HepG2 (cell line): ENCODE measurements at regions not wholly inside any gene's neighbourhood (a gene's known extent, or its start where the extent isn't known, plus 50 kb on each side); places are given as distances from the start of the nearest gene placed in this dataset.

Experiments used
- ATAC-seq: fragments of 200-7000 bp; cut with Tn5 transposase; 3 replicates; pipeline ENCODE4 v1.9.1; 2020; ENCODE audit warnings: mild to moderate bottlenecking, moderate library complexity
- BruUV-seq: library from RNA; stranded (reverse); fragments of 400-500 nt; replicated peaks from 2 replicates; lab custom pipeline; 2021; lab: Mats Ljungman, UMichigan
- CTCF ChIA-PET: fragments of 300-600 bp; formaldehyde crosslinking; extraction: SDS; loops from one replicate; lab custom pipeline; 2021; ENCODE audit warnings: low total read pairs, inconsistent platforms, low intra/inter-chr PET ratio; lab: Yijun Ruan, JAX
- POLR2A ChIA-PET: fragments of 350-600 bp; sonication (Branson Sonifier 250); formaldehyde crosslinking; loops from one replicate; lab custom pipeline; 2020; ENCODE audit warnings: antibody characterized with exemption, inconsistent platforms; lab: Yijun Ruan, JAX
- DNase-seq: peaks from one replicate; pipeline ENCODE4 v3.0.0-alpha.2; 2015; ENCODE audit warnings: low spot score
- FAIRE-seq: peaks from 3 replicates; lab custom pipeline; 2011; peaks lifted over from hg19 to GRCh38; lab: Jason Lieb, UNC
- H2AFZ ChIP-seq: one replicate; pipeline ENCODE4 v1.6.1; 2011; ENCODE audit warnings: low read length, inconsistent platforms
- H3K27ac ChIP-seq: fragments of 300-600 bp; 3 replicates; pipeline ENCODE4 v1.8.0; 2011; ENCODE audit warnings: mixed run types, mild to moderate bottlenecking, mixed read lengths, low read length, inconsistent platforms; ENCODE audit not compliant: insufficient read depth; ENCODE audit errors: extremely low read length
- H3K27me3 ChIP-seq, 2 experiments: fragments of 200-600 bp in 1 of 2; 2 replicates in 1 of 2; 3 replicates in 1 of 2; pipeline versions ENCODE4 v1.6.0 to v1.8.0; 2011; ENCODE audit warnings: low read length in 2 of 2, mild to moderate bottlenecking in 2 of 2, moderate library complexity in 2 of 2, inconsistent platforms in 1 of 2; ENCODE audit not compliant: insufficient read depth in 2 of 2, control insufficient read depth in 1 of 2
- H3K36me3 ChIP-seq, 2 experiments: fragments of 200-600 bp in 1 of 2; replicated peaks in 1 of 2; 2 replicates in 1 of 2; 3 replicates in 1 of 2; pipeline versions ENCODE4 v1.5.1 to v1.8.0; 2011; ENCODE audit warnings: low read length in 2 of 2, inconsistent platforms in 1 of 2; ENCODE audit not compliant: insufficient read depth in 2 of 2, control insufficient read depth in 1 of 2
- H3K4me1 ChIP-seq: 2 replicates; pipeline ENCODE4 v1.5.1; 2012; ENCODE audit warnings: low read length, inconsistent platforms; ENCODE audit not compliant: insufficient read depth
- H3K4me2 ChIP-seq: 2 replicates; pipeline ENCODE4 v1.6.0; 2011; ENCODE audit warnings: low read depth, low read length, inconsistent platforms
- H3K4me3 ChIP-seq, 3 experiments: fragments of 200-600 bp in 1 of 3; sonication (generic), shearing (Covaris generic) in 1 of 3; replicated peaks in 1 of 3; 2 replicates each; pipeline ENCODE4 v1.5.1; 2011 to 2016; ENCODE audit warnings: low read length in 3 of 3, inconsistent platforms in 2 of 3, low read depth in 2 of 3, mild to moderate bottlenecking in 2 of 3, control low read depth in 1 of 3, mixed read lengths in 1 of 3; ENCODE audit not compliant: insufficient read depth in 1 of 3
- H3K79me2 ChIP-seq: one replicate; pipeline ENCODE4 v1.6.1; 2011; ENCODE audit warnings: low read length, inconsistent platforms; ENCODE audit not compliant: insufficient read depth
- H3K9ac ChIP-seq: 2 replicates; pipeline ENCODE4 v1.6.0; 2011; ENCODE audit warnings: mild to moderate bottlenecking, low read depth, low read length, inconsistent platforms; ENCODE audit not compliant: insufficient read depth
- H3K9me3 ChIP-seq: 2 replicates; pipeline ENCODE4 v1.5.1; 2012; ENCODE audit warnings: mild to moderate bottlenecking, low read length
- H4K20me1 ChIP-seq: 2 replicates; pipeline ENCODE4 v1.6.0; 2011; ENCODE audit warnings: inconsistent platforms, mild to moderate bottlenecking, low read length, moderate library complexity; ENCODE audit not compliant: insufficient read depth
- HINFP ChIP-seq: sonication (generic); formaldehyde crosslinking; IDR thresholded peaks from 2 replicates; pipeline ENCODE4 v1.4.0; 2020; ENCODE audit warnings: low read depth, mild to moderate bottlenecking, missing genetic modification reagents
- NR3C1 ChIP-seq: sonication (generic); formaldehyde crosslinking; IDR thresholded peaks from 2 replicates; pipeline ENCODE4 v1.4.0; 2020; ENCODE audit warnings: missing genetic modification reagents
- RELA ChIP-seq: sonication (generic); formaldehyde crosslinking; IDR thresholded peaks from 2 replicates; pipeline ENCODE4 v1.4.0; 2020; ENCODE audit warnings: missing genetic modification reagents
- SSRP1 ChIP-seq: IDR thresholded peaks from 2 replicates; pipeline ENCODE4 v1.6.1; 2016; ENCODE audit warnings: control low read depth
- TCF7L2 ChIP-seq: IDR thresholded peaks from 2 replicates; pipeline ENCODE4 v1.6.1; 2011; ENCODE audit warnings: mild to moderate bottlenecking, low read depth, low read length, moderate library complexity
- YEATS4 ChIP-seq: sonication (generic); formaldehyde crosslinking; IDR thresholded peaks from 2 replicates; pipeline ENCODE4 v1.4.0; 2020; ENCODE audit warnings: missing genetic modification reagents, borderline replicate concordance
- ZBTB26 ChIP-seq: IDR thresholded peaks from 2 replicates; pipeline ENCODE4 v1.6.1; 2016; ENCODE audit warnings: missing compliant biosample characterization, missing genetic modification reagents, borderline replicate concordance
- ZFP36 ChIP-seq: fragments of 150-350 bp; IDR thresholded peaks from 2 replicates; pipeline ENCODE4 v1.6.1; 2018; ENCODE audit warnings: borderline replicate concordance, low read length, low read depth; ENCODE audit not compliant: partially characterized antibody
- ZNF337 ChIP-seq: sonication (generic); formaldehyde crosslinking; IDR thresholded peaks from 2 replicates; pipeline ENCODE4 v1.5.1; 2020; ENCODE audit warnings: missing genetic modification reagents, low read depth, mild to moderate bottlenecking, borderline replicate concordance
- ZNF713 ChIP-seq: sonication (generic); formaldehyde crosslinking; IDR thresholded peaks from 2 replicates; pipeline ENCODE4 v1.4.0; 2020; ENCODE audit warnings: mild to moderate bottlenecking, missing genetic modification reagents
- ZNF737 ChIP-seq: sonication (generic); formaldehyde crosslinking; IDR thresholded peaks from 2 replicates; pipeline ENCODE4 v1.5.0; 2020; ENCODE audit warnings: missing genetic modification reagents, mild to moderate bottlenecking, borderline replicate concordance
- WGBS: methylation state at CpG from one replicate; pipeline ENCODE4 v1.1.6; 2017; ENCODE audit warnings: low lambda C conversion rate; 5-methylcytosine and 5-hydroxymethylcytosine counted together
- in situ Hi-C: cut with HindIII; loops from 2 replicates; pipeline ENCODE4 v1.10.0; 2017; ENCODE audit warnings: low pct_unique_long_range_greater_than_20kb; ENCODE audit not compliant: extremely low pct_ligation_motif_present
- intact Hi-C: fragments of 100-400 bp; cut with micrococcal nuclease; formaldehyde crosslinking; loops from one replicate; pipeline ENCODE4 v1.10.0; 2022; ENCODE audit not compliant: unreplicated experiment

GRCh38 chr18:73189718-73190117, 321.9 kb upstream of the NETO1 start (continued):
- TF ChIP-seq NR3C1 (CRISPR knock-in tag) (no peak), RELA (CRISPR knock-in tag) (no peak), ZFP36 (peak; percentile 45), ZNF713 (CRISPR knock-in tag) (no peak), ZBTB26 (no peak)
- TF ChIP-seq, all 625 proteins: peak for 37

- Histone ChIP-seq H3K79me2 (no peaks in the 10 kb centered on the region), H3K27me3 (no peaks in the 10 kb centered on the region), H3K4me1 (no peaks in the 10 kb centered on the region), H3K36me3 (no peaks in the 10 kb centered on the region), H3K27ac (no peak overlapping the region), H4K20me1 (no peaks in the 10 kb centered on the region), H3K9ac (no peak overlapping the region), H3K4me3 (no peak overlapping the region), H2AFZ (no peak overlapping the region), H3K9me3 (no peaks in the 10 kb centered on the region), H3K4me2 (no peak overlapping the region)
- no peak for FAIRE-seq
- in situ Hi-C loops, result no loop called here
- BruUV-seq, result no TSS peak
- intact Hi-C loops, result no loop called here
- ATAC-seq, result no peak
- TF ChIP-seq SSRP1 (CRISPR knock-in tag) (no peak), ZNF337 (no peak), HINFP (no peak), ZNF737 (CRISPR knock-in tag) (no peak), TCF7L2 (no peak), YEATS4 (no peak)
- POLR2A ChIA-PET, result no interaction called here
- CTCF ChIA-PET, result no interaction called here
- WGBS, result 15% methylated on average over 4 of the region's 4 CpGs
- DNase-seq, result no peak
Observed at GRCh38 chr18:73168236-73168635, 300.4 kb upstream of the NETO1 start.
